GM12878 (cell line): ENCODE measurements at regions not wholly inside any gene's neighbourhood (a gene's known extent, or its start where the extent isn't known, plus 50 kb on each side); places are given as distances from the start of the nearest gene placed in this dataset.
A peak's percentile ranks its signal among the peaks of the same experiment; 100 is the strongest.

ENCODE experiments used
- ATAC-seq: fragments of 200-7000 bp; cut with Tn5 transposase; 3 replicates; pipeline ENCODE4 v1.9.1; 2020; ENCODE audit warnings: mild to moderate bottlenecking, moderate library complexity
- BruUV-seq: library from RNA; stranded (reverse); fragments of 400-500 nt; replicated peaks from 2 replicates; lab custom pipeline; 2021; lab: Mats Ljungman, UMichigan
- CTCF ChIA-PET: fragments of 300-600 bp; sonication (Branson Sonifier 250); formaldehyde crosslinking; extraction: SDS; loops from one replicate; lab custom pipeline; 2021; ENCODE audit warnings: inconsistent platforms; lab: Yijun Ruan, JAX
- POLR2A ChIA-PET: fragments of 350-600 bp; formaldehyde crosslinking; extraction: SDS; loops from one replicate; lab custom pipeline; 2021; ENCODE audit warnings: inconsistent platforms; lab: Charles Lee
- RAD21 ChIA-PET: fragments of 300-600 bp; sonication (Branson Sonifier 250); formaldehyde crosslinking; loops from one replicate; lab custom pipeline; 2023; ENCODE audit warnings: antibody characterized with exemption; ENCODE audit not compliant: unreplicated experiment; lab: Charles Lee
- SMC1A ChIA-PET: fragments of 300-600 bp; sonication (Branson Sonifier 250); formaldehyde crosslinking; loops from one replicate; lab custom pipeline; 2023; ENCODE audit not compliant: unreplicated experiment, uncharacterized antibody; lab: Charles Lee
- DNase-seq: peaks from one replicate; pipeline ENCODE4 v3.0.0-alpha.2; 2011; ENCODE audit warnings: low read depth, low spot score
- FAIRE-seq: peaks from 3 replicates; lab custom pipeline; 2011; peaks lifted over from hg19 to GRCh38; lab: Jason Lieb, UNC
- H2AFZ ChIP-seq: 2 replicates; pipeline ENCODE4 v1.6.0; 2011; ENCODE audit warnings: low read depth, low read length, control low read depth; ENCODE audit not compliant: control insufficient read depth
- H3K27ac ChIP-seq: 2 replicates; pipeline ENCODE4 v1.5.1; 2011; ENCODE audit warnings: control low read depth; ENCODE audit not compliant: control insufficient read depth, insufficient read depth
- H3K27me3 ChIP-seq, 2 experiments: replicated peaks in 1 of 2; 2 replicates each; pipeline versions ENCODE4 v1.6.0 to v1.6.1; 2011; ENCODE audit warnings: low read length in 1 of 2; ENCODE audit not compliant: control insufficient read depth in 2 of 2, insufficient read depth in 2 of 2
- H3K36me3 ChIP-seq, 2 experiments: 2 replicates each; pipeline ENCODE4 v1.5.1; 2011; ENCODE audit warnings: low read length in 1 of 2; ENCODE audit not compliant: control insufficient read depth in 2 of 2, insufficient read depth in 2 of 2
- H3K4me1 ChIP-seq: 2 replicates; pipeline ENCODE4 v1.6.1; 2011; ENCODE audit warnings: mild to moderate bottlenecking, low read length, moderate library complexity, mixed read lengths; ENCODE audit not compliant: control insufficient read depth, insufficient read depth
- H3K4me2 ChIP-seq: 2 replicates; pipeline ENCODE4 v1.6.0; 2011; ENCODE audit warnings: control low read depth; ENCODE audit not compliant: control insufficient read depth, insufficient read depth
- H3K4me3 ChIP-seq: fragments of 200-600 bp; sonication (generic); 2 replicates; pipeline ENCODE4 v1.5.1; 2016
- H3K79me2 ChIP-seq: 2 replicates; pipeline ENCODE4 v1.6.0; 2011; ENCODE audit warnings: low read length; ENCODE audit not compliant: control insufficient read depth, insufficient read depth
- H3K9ac ChIP-seq: 2 replicates; pipeline ENCODE4 v1.8.0; 2011; ENCODE audit warnings: low read length, control low read depth, mixed read lengths; ENCODE audit not compliant: control insufficient read depth, insufficient read depth
- H3K9me3 ChIP-seq: replicated peaks from 3 replicates; pipeline ENCODE4 v1.5.1; 2011; ENCODE audit warnings: mild to moderate bottlenecking, low read length; ENCODE audit not compliant: control insufficient read depth, insufficient read depth
- H4K20me1 ChIP-seq: 2 replicates; pipeline ENCODE4 v1.6.0; 2011; ENCODE audit not compliant: control insufficient read depth, insufficient read depth
- ATF7 ChIP-seq: fragments of 450-650 bp; IDR thresholded peaks from 2 replicates; pipeline ENCODE4 v1.6.1; 2016; ENCODE audit warnings: low read depth, mild to moderate bottlenecking
- BHLHE40 ChIP-seq, 2 experiments: fragments of 450-650 bp in 1 of 2; IDR thresholded peaks; 2 replicates each; pipeline ENCODE4 v1.6.1; 2011 to 2017; ENCODE audit warnings: low read depth in 2 of 2, borderline replicate concordance in 1 of 2, improper control_type of control experiment in 1 of 2, low read length in 1 of 2, mild to moderate bottlenecking in 1 of 2
- IKZF2 ChIP-seq, 2 experiments: fragments of 450-650 bp; IDR thresholded peaks; 2 replicates each; pipeline ENCODE4 v1.6.1; 2017; ENCODE audit warnings: mild to moderate bottlenecking in 2 of 2, moderate library complexity in 2 of 2
- IRF4 ChIP-seq: IDR thresholded peaks from 2 replicates; pipeline ENCODE4 v1.6.1; 2011; ENCODE audit warnings: low read depth, low read length
- JUNB ChIP-seq: IDR thresholded peaks from 2 replicates; pipeline ENCODE4 v1.6.1; 2016; ENCODE audit warnings: antibody characterized with exemption, mild to moderate bottlenecking
- MYB ChIP-seq: fragments of 150-350 bp; IDR thresholded peaks from 2 replicates; pipeline ENCODE4 v1.6.1; 2014; ENCODE audit warnings: mild to moderate bottlenecking, low read depth, low read length, borderline replicate concordance
- NKRF ChIP-seq: fragments of 450-650 bp; conservative IDR thresholded peaks from 2 replicates; pipeline ENCODE4 v1.6.1; 2017; ENCODE audit warnings: mild to moderate bottlenecking, moderate library complexity
- RELA ChIP-seq: fragments of 450-650 bp; IDR thresholded peaks from 2 replicates; pipeline ENCODE4 v1.8.0; 2014; ENCODE audit warnings: borderline replicate concordance; ENCODE audit not compliant: partially characterized antibody
- RUNX3 ChIP-seq: IDR thresholded peaks from 2 replicates; pipeline ENCODE4 v1.6.1; 2012; ENCODE audit warnings: low read length, inconsistent platforms
- STAT3 ChIP-seq: IDR thresholded peaks from 2 replicates; pipeline ENCODE4 v1.6.1; 2011; ENCODE audit warnings: low read depth, low read length, improper control_type of control experiment
- WGBS: methylation state at CpG from one replicate; pipeline ENCODE4 v1.1.6; 2016; ENCODE audit warnings: low lambda C conversion rate; ENCODE audit not compliant: insufficient replicate concordance, insufficient coverage; ENCODE audit errors: missing lambda C conversion rate; 5-methylcytosine and 5-hydroxymethylcytosine counted together
- in situ Hi-C: fragments of 300-500 bp; cut with MboI; formaldehyde crosslinking; loops from 9 replicates; pipeline ENCODE4 v1.14.3; 2018; ENCODE audit warnings: mixed read lengths
- intact Hi-C: fragments of 100-400 bp; cut with micrococcal nuclease; formaldehyde crosslinking; loops from one replicate; pipeline ENCODE4 v1.14.2; 2022; ENCODE audit not compliant: unreplicated experiment

GRCh38 chr21:35664683-35665082 is 395.6 kb downstream of the SETD4 start:
- ChIA-PET RAD21 (no interaction called here), POLR2A (no interaction called here), SMC1A (interaction anchor here (0.7 kb wide), 1 partner anchor 251 kb away, joined by 3 read pairs; no protein-coding TSS in a partner anchor), CTCF (interaction anchor here (0.5 kb wide), 1 partner anchor 178 kb away, joined by 3 read pairs; no protein-coding TSS in a partner anchor)
- 0% methylated on average over 3 of the region's 3 CpGs for WGBS
- Histone ChIP-seq H3K36me3 (no peaks in the 10 kb centered on the region), H3K4me2 (no peak overlapping the region), H3K27me3 (peaks cover 0 to 2% of the 10 kb centered on the region in 2 experiments; a peak in 2 of 4 replicates), H3K79me2 (no peaks in the 10 kb centered on the region), H2AFZ (no peak overlapping the region), H3K27ac (no peak overlapping the region), H3K9ac (no peak overlapping the region), H3K4me3 (no peak overlapping the region), H3K4me1 (no peaks in the 10 kb centered on the region), H4K20me1 (no peaks in the 10 kb centered on the region), H3K9me3 (no peaks in the 10 kb centered on the region)
- in situ Hi-C loops, result no loop called here
- 0 out of 2 replicates have a peak, but pooled peaks have one; percentile 45 for TF ChIP-seq IRF4
- peak; percentile 34 for TF ChIP-seq JUNB
- TF ChIP-seq MYB, result no peak
- peak; percentile 15 to 46; a peak in 2 of 4 replicates for TF ChIP-seq BHLHE40 (IDR thresholded peaks at IDR 0.05; ENCODE audit: borderline replicate concordance in 1 of 2, low read depth in 2 of 2, low read length in 1 of 2)
- TF ChIP-seq RELA, result no peak
- peak; percentile 68 for TF ChIP-seq RUNX3
- peak; percentile 48; the same call in 1 of the 2 replicates for TF ChIP-seq ATF7
- TF ChIP-seq NKRF, result no peak
- no peak for TF ChIP-seq STAT3
- TF ChIP-seq IKZF2 (IDR thresholded peaks at IDR 0.05), result peak; percentile 28 to 45; a peak in 2 of 4 replicates
- ATAC-seq (peak; percentile 65), DNase-seq (peak; percentile 11), FAIRE-seq (no peak)
- intact Hi-C loops, result no loop called here
- no TSS peak for BruUV-seq
